GM12878 (cell line): ENCODE measurements at regions not wholly inside any gene's neighbourhood (a gene's known extent, or its start where the extent isn't known, plus 50 kb on each side); places are given as distances from the start of the nearest gene placed in this dataset.

ENCODE experiments used
- ATAC-seq: fragments of 200-7000 bp; cut with Tn5 transposase; 3 replicates; pipeline ENCODE4 v1.9.1; 2020; ENCODE audit warnings: mild to moderate bottlenecking, moderate library complexity
- BruUV-seq: library from RNA; stranded (reverse); fragments of 400-500 nt; replicated peaks from 2 replicates; lab custom pipeline; 2021; lab: Mats Ljungman, UMichigan
- CTCF ChIA-PET: fragments of 300-600 bp; sonication (Branson Sonifier 250); formaldehyde crosslinking; extraction: SDS; loops from one replicate; lab custom pipeline; 2021; ENCODE audit warnings: inconsistent platforms; lab: Yijun Ruan, JAX
- POLR2A ChIA-PET: fragments of 350-600 bp; formaldehyde crosslinking; extraction: SDS; loops from one replicate; lab custom pipeline; 2021; ENCODE audit warnings: inconsistent platforms; lab: Charles Lee
- RAD21 ChIA-PET: fragments of 300-600 bp; sonication (Branson Sonifier 250); formaldehyde crosslinking; loops from one replicate; lab custom pipeline; 2023; ENCODE audit warnings: antibody characterized with exemption; ENCODE audit not compliant: unreplicated experiment; lab: Charles Lee
- SMC1A ChIA-PET: fragments of 300-600 bp; sonication (Branson Sonifier 250); formaldehyde crosslinking; loops from one replicate; lab custom pipeline; 2023; ENCODE audit not compliant: unreplicated experiment, uncharacterized antibody; lab: Charles Lee
- DNase-seq: peaks from one replicate; pipeline ENCODE4 v3.0.0-alpha.2; 2011; ENCODE audit warnings: low read depth, low spot score
- FAIRE-seq: peaks from 3 replicates; lab custom pipeline; 2011; peaks lifted over from hg19 to GRCh38; lab: Jason Lieb, UNC
- H2AFZ ChIP-seq: 2 replicates; pipeline ENCODE4 v1.6.0; 2011; ENCODE audit warnings: low read depth, low read length, control low read depth; ENCODE audit not compliant: control insufficient read depth
- H3K27ac ChIP-seq: 2 replicates; pipeline ENCODE4 v1.5.1; 2011; ENCODE audit warnings: control low read depth; ENCODE audit not compliant: control insufficient read depth, insufficient read depth
- H3K27me3 ChIP-seq, 2 experiments: replicated peaks in 1 of 2; 2 replicates each; pipeline versions ENCODE4 v1.6.0 to v1.6.1; 2011; ENCODE audit warnings: low read length in 1 of 2; ENCODE audit not compliant: control insufficient read depth in 2 of 2, insufficient read depth in 2 of 2
- H3K36me3 ChIP-seq, 2 experiments: 2 replicates each; pipeline ENCODE4 v1.5.1; 2011; ENCODE audit warnings: low read length in 1 of 2; ENCODE audit not compliant: control insufficient read depth in 2 of 2, insufficient read depth in 2 of 2
- H3K4me1 ChIP-seq: 2 replicates; pipeline ENCODE4 v1.6.1; 2011; ENCODE audit warnings: mild to moderate bottlenecking, low read length, moderate library complexity, mixed read lengths; ENCODE audit not compliant: control insufficient read depth, insufficient read depth
- H3K4me2 ChIP-seq: 2 replicates; pipeline ENCODE4 v1.6.0; 2011; ENCODE audit warnings: control low read depth; ENCODE audit not compliant: control insufficient read depth, insufficient read depth
- H3K4me3 ChIP-seq: fragments of 200-600 bp; sonication (generic); 2 replicates; pipeline ENCODE4 v1.5.1; 2016
- H3K79me2 ChIP-seq: 2 replicates; pipeline ENCODE4 v1.6.0; 2011; ENCODE audit warnings: low read length; ENCODE audit not compliant: control insufficient read depth, insufficient read depth
- H3K9ac ChIP-seq: 2 replicates; pipeline ENCODE4 v1.8.0; 2011; ENCODE audit warnings: low read length, control low read depth, mixed read lengths; ENCODE audit not compliant: control insufficient read depth, insufficient read depth
- H3K9me3 ChIP-seq: replicated peaks from 3 replicates; pipeline ENCODE4 v1.5.1; 2011; ENCODE audit warnings: mild to moderate bottlenecking, low read length; ENCODE audit not compliant: control insufficient read depth, insufficient read depth
- H4K20me1 ChIP-seq: 2 replicates; pipeline ENCODE4 v1.6.0; 2011; ENCODE audit not compliant: control insufficient read depth, insufficient read depth
- ATF3 ChIP-seq: IDR thresholded peaks from 2 replicates; pipeline ENCODE4 v1.6.1; 2011; ENCODE audit warnings: low read depth, mild to moderate bottlenecking, low read length, moderate library complexity, borderline replicate concordance; ENCODE audit errors: extremely low read depth
- MTA2 ChIP-seq: fragments of 450-650 bp; IDR thresholded peaks from 2 replicates; pipeline ENCODE4 v1.6.1; 2016; ENCODE audit warnings: low read depth, mild to moderate bottlenecking, moderate library complexity
- PAX5 ChIP-seq: IDR thresholded peaks from 2 replicates; pipeline ENCODE4 v1.6.1; 2011; ENCODE audit warnings: low read depth, low read length, borderline replicate concordance
- PKNOX1 ChIP-seq: fragments of 450-650 bp; IDR thresholded peaks from 2 replicates; pipeline ENCODE4 v1.6.1; 2016; ENCODE audit warnings: mild to moderate bottlenecking
- POLR2AphosphoS2 ChIP-seq: IDR thresholded peaks from 2 replicates; pipeline ENCODE4 v1.6.1; 2011; ENCODE audit warnings: low read depth, mild to moderate bottlenecking, low read length, improper control_type of control experiment, moderate library complexity
- POLR2AphosphoS5 ChIP-seq: IDR thresholded peaks from 2 replicates; pipeline ENCODE4 v1.6.1; 2011; ENCODE audit warnings: mild to moderate bottlenecking, low read length, inconsistent platforms
- PRDM15 ChIP-seq: fragments of 450-650 bp; formaldehyde crosslinking; IDR thresholded peaks from 2 replicates; pipeline ENCODE4 v1.4.0; 2020; ENCODE audit warnings: mild to moderate bottlenecking, moderate library complexity
- RBBP5 ChIP-seq: fragments of 200-600 bp; sonication (generic); conservative IDR thresholded peaks from 2 replicates; pipeline ENCODE4 v1.6.1; 2016
- RCOR1 ChIP-seq: conservative IDR thresholded peaks from 2 replicates; pipeline ENCODE4 v1.6.1; 2012; ENCODE audit warnings: low read depth, low read length, improper control_type of control experiment
- SRF ChIP-seq, 2 experiments: IDR thresholded peaks; 2 replicates each; pipeline ENCODE4 v1.6.1; 2011; ENCODE audit warnings: low read depth in 2 of 2, low read length in 2 of 2, mild to moderate bottlenecking in 1 of 2, moderate library complexity in 1 of 2
- YY1 ChIP-seq: IDR thresholded peaks from 2 replicates; pipeline ENCODE4 v1.6.1; 2011; ENCODE audit warnings: low read depth, mild to moderate bottlenecking, low read length
- WGBS: methylation state at CpG from one replicate; pipeline ENCODE4 v1.1.6; 2016; ENCODE audit warnings: low lambda C conversion rate; ENCODE audit not compliant: insufficient replicate concordance, insufficient coverage; ENCODE audit errors: missing lambda C conversion rate; 5-methylcytosine and 5-hydroxymethylcytosine counted together
- in situ Hi-C: fragments of 300-500 bp; cut with MboI; formaldehyde crosslinking; loops from 9 replicates; pipeline ENCODE4 v1.14.3; 2018; ENCODE audit warnings: mixed read lengths
- intact Hi-C: fragments of 100-400 bp; cut with micrococcal nuclease; formaldehyde crosslinking; loops from one replicate; pipeline ENCODE4 v1.14.2; 2022; ENCODE audit not compliant: unreplicated experiment

GRCh38 chrX:6761251-6761650, 226.3 kb upstream of the VCX3A start (continued):
- no peak for TF ChIP-seq PAX5

GRCh38 chrX:6759655-6760375, 224.9 kb upstream of the VCX3A start:
- 31% methylated on average over 7 of the region's 7 CpGs for WGBS
- Histone ChIP-seq H3K4me1 (no peaks in the 10 kb centered on the region), H3K4me2 (no peak overlapping the region), H3K27me3 (no peaks in the 10 kb centered on the region), H3K9ac (no peak overlapping the region), H3K27ac (no peak overlapping the region), H3K4me3 (no peak overlapping the region), H3K36me3 (no peaks in the 10 kb centered on the region), H3K9me3 (no peaks in the 10 kb centered on the region; the same call in 2 of the 3 replicates), H2AFZ (no peak overlapping the region), H4K20me1 (no peaks in the 10 kb centered on the region), H3K79me2 (no peaks in the 10 kb centered on the region)
- BruUV-seq: no TSS peak
- ATAC-seq: no peak
- RAD21 ChIA-PET: no interaction called here
- no peak for DNase-seq
- intact Hi-C loops (no loop called here), in situ Hi-C loops (no loop called here)
- POLR2A ChIA-PET: no interaction called here
- CTCF ChIA-PET: no interaction called here
- no peak for FAIRE-seq
- TF ChIP-seq POLR2AphosphoS2 (no peak), PRDM15 (no peak), PKNOX1 (no peak), YY1 (no peak), MTA2 (no peak), RBBP5 (no peak), POLR2AphosphoS5 (no peak), ATF3 (no peak), SRF (IDR thresholded peaks at IDR 0.05; ENCODE audit: low read depth in 2 of 2, low read length in 2 of 2) (no peak), RCOR1 (no peak)
- TF ChIP-seq, all 136 proteins: peak for 0
- SMC1A ChIA-PET: interaction anchor here (0.6 to 1.0 kb wide), 2 partner anchors 10 to 260 kb away, joined by 3 to 4 read pairs; no protein-coding TSS in a partner anchor
